PFSK-1 (cell line): ENCODE measurements at regions not wholly inside any gene's neighbourhood (a gene's known extent, or its start where the extent isn't known, plus 50 kb on each side); places are given as distances from the start of the nearest gene placed in this dataset.

ENCODE experiments used
- SIN3A ChIP-seq: IDR thresholded peaks from 2 replicates; pipeline ENCODE4 v1.6.1; 2012; ENCODE audit warnings: mild to moderate bottlenecking, low read length, moderate library complexity, borderline replicate concordance; ENCODE audit not compliant: insufficient read depth
- TF ChIP-seq, protein P1 (sequence below), 2 experiments: IDR thresholded peaks; 2 replicates each; pipeline versions ENCODE4 v1.6.1 to v1.8.0; 2011 to 2012; ENCODE audit warnings: low read depth in 2 of 2, low read length in 2 of 2, control low read depth in 1 of 2, inconsistent platforms in 1 of 2, mild to moderate bottlenecking in 1 of 2, moderate library complexity in 1 of 2; ENCODE audit not compliant: insufficient read depth in 1 of 2

DNA sequence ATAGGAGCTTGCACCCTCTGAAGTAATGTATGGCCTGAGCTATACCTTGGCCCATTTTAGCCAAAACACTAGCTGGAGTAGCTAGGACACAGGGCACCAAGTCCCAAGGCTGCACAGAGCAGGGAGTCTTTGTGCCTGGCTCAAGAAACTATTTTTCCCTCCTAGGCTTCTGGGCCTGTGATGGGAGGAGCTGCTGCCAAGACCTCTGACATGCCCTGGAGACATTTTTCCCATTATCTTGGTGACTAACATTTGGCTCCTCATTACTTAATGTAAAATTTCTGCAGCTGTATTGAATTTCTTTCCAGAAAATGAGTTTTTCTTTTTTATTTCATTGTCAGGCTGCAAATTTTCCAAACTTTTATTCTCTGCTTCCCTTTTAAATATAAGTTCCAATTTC, 1099.2 kb downstream of the CDH18 start:
- no peak for TF ChIP-seq SIN3A
- TF ChIP-seq, protein P1, sequence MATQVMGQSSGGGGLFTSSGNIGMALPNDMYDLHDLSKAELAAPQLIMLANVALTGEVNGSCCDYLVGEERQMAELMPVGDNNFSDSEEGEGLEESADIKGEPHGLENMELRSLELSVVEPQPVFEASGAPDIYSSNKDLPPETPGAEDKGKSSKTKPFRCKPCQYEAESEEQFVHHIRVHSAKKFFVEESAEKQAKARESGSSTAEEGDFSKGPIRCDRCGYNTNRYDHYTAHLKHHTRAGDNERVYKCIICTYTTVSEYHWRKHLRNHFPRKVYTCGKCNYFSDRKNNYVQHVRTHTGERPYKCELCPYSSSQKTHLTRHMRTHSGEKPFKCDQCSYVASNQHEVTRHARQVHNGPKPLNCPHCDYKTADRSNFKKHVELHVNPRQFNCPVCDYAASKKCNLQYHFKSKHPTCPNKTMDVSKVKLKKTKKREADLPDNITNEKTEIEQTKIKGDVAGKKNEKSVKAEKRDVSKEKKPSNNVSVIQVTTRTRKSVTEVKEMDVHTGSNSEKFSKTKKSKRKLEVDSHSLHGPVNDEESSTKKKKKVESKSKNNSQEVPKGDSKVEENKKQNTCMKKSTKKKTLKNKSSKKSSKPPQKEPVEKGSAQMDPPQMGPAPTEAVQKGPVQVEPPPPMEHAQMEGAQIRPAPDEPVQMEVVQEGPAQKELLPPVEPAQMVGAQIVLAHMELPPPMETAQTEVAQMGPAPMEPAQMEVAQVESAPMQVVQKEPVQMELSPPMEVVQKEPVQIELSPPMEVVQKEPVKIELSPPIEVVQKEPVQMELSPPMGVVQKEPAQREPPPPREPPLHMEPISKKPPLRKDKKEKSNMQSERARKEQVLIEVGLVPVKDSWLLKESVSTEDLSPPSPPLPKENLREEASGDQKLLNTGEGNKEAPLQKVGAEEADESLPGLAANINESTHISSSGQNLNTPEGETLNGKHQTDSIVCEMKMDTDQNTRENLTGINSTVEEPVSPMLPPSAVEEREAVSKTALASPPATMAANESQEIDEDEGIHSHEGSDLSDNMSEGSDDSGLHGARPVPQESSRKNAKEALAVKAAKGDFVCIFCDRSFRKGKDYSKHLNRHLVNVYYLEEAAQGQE (IDR thresholded peaks at IDR 0.05; ENCODE audit: insufficient read depth in 1 of 2, low read depth in 2 of 2, low read length in 2 of 2), result no peak
